Daoy (cell line): ENCODE measurements at regions not wholly inside any gene's neighbourhood (a gene's known extent, or its start where the extent isn't known, plus 50 kb on each side); places are given as distances from the start of the nearest gene placed in this dataset.

ENCODE experiments used
- DNase-seq: peaks from one replicate; pipeline ENCODE4 v3.0.0-alpha.2; 2015; ENCODE audit warnings: low read depth

DNA sequence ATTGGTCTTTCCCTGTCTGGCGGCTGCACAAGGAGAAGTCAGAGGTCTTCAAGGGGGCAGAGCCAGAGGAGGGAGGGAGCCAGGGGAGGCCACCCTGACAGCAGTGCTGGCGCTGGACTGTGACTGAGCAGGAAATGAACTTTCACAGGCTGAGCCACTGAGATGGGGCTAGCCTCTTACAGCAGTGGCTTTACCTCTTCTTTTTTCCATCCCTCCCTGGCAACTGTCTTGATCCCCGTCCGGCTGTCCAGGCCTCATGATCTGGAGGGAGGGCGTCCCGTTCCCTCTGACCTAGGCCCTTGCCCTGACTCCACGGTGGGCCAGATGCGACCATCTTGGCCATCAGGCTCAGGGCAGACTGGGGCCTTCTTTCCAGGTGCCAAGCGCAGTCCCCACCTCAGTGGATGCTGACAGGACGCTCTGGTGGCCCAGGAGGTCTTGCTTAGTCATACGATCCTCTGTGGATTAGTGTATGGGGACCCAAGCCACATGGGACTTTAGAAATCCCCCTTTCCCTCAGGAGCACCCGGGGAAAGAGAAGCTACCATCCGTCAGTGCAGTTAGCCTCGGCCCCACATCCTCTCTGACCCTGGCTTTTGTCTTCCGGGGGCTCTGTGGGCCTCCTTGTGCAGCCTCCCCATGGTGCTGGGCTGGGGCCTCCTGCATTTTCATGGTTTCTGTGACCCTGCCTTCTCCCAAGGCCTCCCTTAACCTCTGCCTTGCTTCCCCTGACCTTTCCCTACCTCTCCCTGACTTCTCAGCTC is 57.4 kb upstream of the CCDC167 start:
- peak; percentile 72 for DNase-seq

DNA sequence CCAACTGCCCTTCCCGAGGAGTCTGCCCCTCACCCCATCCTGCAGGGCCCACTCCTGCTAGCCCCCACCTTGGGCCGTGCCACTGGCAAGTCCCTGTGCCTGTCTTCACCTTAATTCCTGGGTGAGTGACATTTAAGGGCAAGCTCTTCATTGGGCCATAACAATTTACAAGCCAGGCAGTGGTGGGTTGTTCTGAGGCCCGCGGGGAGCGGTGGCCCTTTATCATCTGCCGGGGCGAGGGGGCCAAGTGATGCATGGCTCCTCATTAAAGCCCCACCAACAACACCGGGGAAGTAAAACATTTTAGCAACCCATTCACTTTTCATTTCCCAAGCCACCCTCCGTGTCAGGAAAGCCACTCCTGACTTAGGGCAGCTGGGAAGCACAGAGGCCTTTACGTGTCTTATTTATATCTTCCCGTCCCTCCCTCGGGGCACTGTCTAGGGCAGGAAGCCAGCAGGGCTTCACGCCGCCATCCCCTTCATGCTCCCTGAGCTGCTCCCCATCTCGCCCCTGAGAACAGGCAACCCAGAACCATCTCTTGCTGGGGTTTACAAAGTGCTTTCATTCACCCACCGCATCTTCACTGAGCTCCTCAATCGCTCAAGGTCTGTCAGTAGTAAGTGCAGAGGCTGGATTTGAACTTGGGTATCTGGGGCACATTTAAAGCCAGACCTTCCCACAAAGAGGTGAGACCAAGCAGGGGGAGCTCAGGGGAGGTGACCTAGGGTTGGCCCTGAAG is 55.5 kb upstream of the CCDC167 start:
- peak; percentile 84 for DNase-seq

DNA sequence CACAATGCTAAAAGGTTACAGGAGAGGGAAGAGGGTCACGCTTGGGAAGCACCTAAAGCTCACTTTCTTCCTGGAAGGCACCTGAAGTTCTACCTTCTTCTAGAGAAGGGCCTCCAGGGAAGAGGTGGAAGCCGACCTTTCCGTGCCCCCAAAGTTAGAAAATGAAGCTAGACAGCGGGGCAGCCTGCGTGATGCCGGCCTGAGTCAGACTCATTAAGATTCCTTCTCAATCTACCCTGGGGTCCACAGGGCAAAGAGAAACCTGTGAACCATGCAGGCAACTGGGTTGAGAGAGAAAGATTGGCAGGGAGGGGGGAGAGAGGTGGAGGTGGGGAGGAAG is 54.8 kb upstream of the CCDC167 start:
- peak; percentile 94 for DNase-seq

DNA sequence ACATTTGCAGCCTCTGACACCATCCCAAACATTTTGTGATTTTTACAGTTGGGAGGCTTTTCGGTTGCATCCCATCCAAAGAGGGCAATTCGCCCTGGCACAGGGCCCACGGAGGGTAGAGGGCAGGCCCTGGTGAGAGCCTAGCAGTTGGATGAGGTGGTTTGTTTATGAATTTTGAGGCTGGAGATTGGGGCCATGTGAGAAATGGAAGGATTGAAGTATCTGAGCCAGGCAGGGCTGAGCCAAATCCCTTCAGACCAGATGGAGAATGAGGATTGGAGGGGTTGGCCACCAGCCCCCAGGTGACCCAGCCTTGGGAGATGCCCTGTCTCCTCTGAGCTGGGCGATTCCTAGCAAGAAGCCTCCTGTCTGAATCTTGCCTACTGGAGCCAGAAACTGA is 52.6 kb upstream of the CCDC167 start:
- peak; percentile 89 for DNase-seq

DNA sequence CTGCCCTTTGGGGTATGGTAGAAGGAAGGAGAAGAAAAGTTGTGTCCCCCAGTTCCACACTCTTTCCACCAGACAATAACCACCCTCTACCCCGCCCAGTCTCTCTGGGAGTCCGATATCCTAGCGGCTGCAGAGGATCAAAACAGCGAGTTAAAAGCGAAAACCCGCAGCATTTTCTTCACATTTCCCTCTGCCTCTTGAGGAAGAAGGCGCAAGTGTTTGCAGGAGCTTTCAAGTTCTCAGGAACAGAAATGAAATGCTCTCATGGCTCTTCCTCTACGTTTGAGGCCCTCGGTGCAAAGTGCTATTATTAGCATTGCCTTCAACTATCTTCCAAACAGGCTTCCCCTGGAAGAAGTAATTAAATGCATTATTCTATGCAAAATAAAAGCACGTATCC is 52.2 kb upstream of the CCDC167 start:
- no peak for DNase-seq

DNA sequence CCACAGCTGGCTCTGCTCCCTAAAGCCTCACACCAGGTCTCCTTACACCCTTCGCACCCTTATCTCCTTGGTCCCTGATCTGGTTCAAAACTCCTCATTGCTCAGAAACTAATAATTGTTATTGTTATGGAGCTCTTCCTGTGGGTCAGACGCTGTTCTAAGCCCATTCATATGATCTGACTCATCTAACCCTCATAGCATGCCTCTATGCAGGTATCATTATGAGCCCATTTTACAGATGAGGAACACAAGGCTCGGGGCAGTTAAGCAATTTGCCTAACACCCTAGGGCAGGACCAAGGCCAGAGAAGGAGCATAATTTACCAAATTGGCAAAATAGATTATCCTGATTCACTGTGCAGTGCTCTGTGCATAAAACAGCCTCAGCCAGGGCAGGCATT is 51.8 kb upstream of the CCDC167 start:
- DNase-seq = no peak

DNA sequence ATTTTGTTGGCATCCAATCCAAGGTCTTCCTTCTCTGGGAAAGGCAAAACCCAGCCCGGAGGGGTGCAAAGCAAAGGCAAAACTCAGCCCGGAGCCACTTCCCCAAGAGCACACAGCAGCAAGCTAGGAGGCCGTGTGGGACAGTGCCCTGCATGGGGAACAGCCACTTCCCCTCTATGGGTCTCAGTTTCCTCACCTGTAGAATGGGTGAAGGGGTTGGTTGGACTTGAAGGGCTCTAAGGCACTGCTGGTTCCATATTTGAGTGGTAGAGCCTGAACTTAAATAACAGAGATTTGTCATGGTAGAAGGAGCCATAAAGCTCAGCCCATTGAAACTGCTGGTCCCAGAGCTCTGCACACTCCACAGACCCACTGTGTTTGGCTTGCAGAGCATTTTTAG is 51.3 kb upstream of the CCDC167 start:
- DNase-seq = no peak

DNA sequence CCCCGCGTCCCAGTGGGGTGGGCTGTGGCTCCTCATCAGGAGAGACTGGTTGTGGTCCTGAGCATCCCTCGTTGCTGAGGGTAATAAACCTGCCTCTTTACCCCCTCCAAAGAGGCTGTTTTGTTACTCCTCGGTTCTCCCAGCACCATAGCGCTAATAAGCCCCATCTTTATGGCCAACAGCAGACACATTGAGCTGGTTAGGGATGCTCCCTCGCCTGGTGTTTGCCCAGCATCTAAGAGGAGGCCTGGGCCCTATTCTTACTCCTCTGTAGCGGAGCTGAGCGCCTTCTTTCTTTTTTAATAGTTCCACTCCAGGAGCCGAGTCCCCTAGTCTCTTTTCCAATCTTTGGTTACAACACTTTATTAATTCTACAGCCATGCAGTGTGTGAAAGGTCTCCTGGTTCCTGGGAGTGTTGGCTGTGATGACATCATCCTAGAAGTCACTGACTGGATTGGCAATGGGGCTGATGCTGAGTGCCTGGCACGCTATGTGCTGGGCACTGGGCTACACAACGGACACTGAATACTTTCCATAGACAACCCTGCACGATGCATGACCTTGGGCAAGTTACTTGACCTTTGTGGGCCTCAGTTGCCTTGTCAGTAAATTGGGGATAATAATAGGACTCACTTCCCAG is 50.6 kb upstream of the CCDC167 start:
- peak; percentile 95 for DNase-seq

DNA sequence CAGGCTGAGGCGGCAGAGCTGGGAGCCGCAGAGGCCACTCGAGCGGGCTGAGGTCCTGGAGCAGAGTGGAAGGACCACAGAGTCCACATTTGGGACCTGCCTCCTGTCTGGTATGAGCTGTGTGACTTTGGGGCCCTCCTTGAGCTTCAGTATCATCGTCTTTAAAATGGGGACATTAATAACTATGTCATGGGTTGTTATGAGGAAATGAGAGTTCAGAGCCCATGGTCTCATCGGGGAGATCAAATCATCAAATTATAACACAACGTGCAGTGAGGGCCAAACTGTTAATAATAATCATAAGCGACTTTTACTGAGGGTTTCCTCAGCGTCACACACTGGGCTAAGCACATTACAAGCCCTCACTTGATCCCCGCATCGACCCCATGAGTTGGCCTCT is 49.9 kb upstream of the CCDC167 start:
- no peak for DNase-seq
